Ovary (tissue), 3 donors: ENCODE measurements at regions not wholly inside any gene's neighbourhood (a gene's known extent, or its start where the extent isn't known, plus 50 kb on each side); places are given as distances from the start of the nearest gene placed in this dataset.

ENCODE experiments used
- POLR2A ChIP-seq: fragments of 450-650 bp; IDR thresholded peaks from one replicate; pipeline ENCODE4 v1.6.1; 2017; ENCODE audit warnings: antibody characterized with exemption, mild to moderate bottlenecking, moderate library complexity
- TF ChIP-seq, protein P1 (sequence below), 3 donors: fragments of 450-650 bp in 2 of 3; fragments of 200-600 bp in 1 of 3; IDR thresholded peaks; one replicate each; pipeline versions ENCODE4 v1.5.1 to v1.8.0; 2016 to 2022; ENCODE audit warnings: antibody characterized with exemption in 3 of 3, mild to moderate bottlenecking in 1 of 3
- donor health status: DM: no; HTN: no; CAD: no.

- TF ChIP-seq, protein P1, sequence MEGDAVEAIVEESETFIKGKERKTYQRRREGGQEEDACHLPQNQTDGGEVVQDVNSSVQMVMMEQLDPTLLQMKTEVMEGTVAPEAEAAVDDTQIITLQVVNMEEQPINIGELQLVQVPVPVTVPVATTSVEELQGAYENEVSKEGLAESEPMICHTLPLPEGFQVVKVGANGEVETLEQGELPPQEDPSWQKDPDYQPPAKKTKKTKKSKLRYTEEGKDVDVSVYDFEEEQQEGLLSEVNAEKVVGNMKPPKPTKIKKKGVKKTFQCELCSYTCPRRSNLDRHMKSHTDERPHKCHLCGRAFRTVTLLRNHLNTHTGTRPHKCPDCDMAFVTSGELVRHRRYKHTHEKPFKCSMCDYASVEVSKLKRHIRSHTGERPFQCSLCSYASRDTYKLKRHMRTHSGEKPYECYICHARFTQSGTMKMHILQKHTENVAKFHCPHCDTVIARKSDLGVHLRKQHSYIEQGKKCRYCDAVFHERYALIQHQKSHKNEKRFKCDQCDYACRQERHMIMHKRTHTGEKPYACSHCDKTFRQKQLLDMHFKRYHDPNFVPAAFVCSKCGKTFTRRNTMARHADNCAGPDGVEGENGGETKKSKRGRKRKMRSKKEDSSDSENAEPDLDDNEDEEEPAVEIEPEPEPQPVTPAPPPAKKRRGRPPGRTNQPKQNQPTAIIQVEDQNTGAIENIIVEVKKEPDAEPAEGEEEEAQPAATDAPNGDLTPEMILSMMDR (IDR thresholded peaks at IDR 0.05) = no peak
- TF ChIP-seq POLR2A = no peak
Observed at GRCh38 chr9:19641046-19641445, 147.8 kb downstream of the SLC24A2 start.
